SK-N-SH (cell line): ENCODE measurements at regions not wholly inside any gene's neighbourhood (a gene's known extent, or its start where the extent isn't known, plus 50 kb on each side); places are given as distances from the start of the nearest gene placed in this dataset.

Source experiments
- CTCF ChIA-PET: fragments of 300-600, 350-600 bp; formaldehyde crosslinking; extraction: SDS; loops from one replicate; lab custom pipeline; 2021; lab: Yijun Ruan, JAX
- POLR2A ChIA-PET: fragments of 350-600 bp; sonication (Branson Sonifier 250); formaldehyde crosslinking; extraction: SDS; loops from one replicate; lab custom pipeline; 2020; ENCODE audit warnings: antibody characterized with exemption, inconsistent platforms; lab: Yijun Ruan, JAX
- DNase-seq: peaks from one replicate; pipeline ENCODE4 v3.0.0; 2012
- H2AFZ ChIP-seq: fragments of 200-600 bp; sonication (generic); 2 replicates; pipeline ENCODE4 v1.8.1; 2016; ENCODE audit warnings: antibody characterized with exemption, mild to moderate bottlenecking, low read depth
- H3F3A ChIP-seq: fragments of 200-600 bp; sonication (generic); replicated peaks from 2 replicates; pipeline ENCODE3; 2016; ENCODE audit warnings: antibody characterized with exemption, mild to moderate bottlenecking; ENCODE audit not compliant: insufficient read depth
- H3K27ac ChIP-seq, 2 experiments: fragments of 200-500 bp in 1 of 2; fragments of 200-600 bp in 1 of 2; sonication (Bioruptor generic) in 1 of 2; sonication (generic), shearing (Covaris generic) in 1 of 2; 2 replicates each; pipeline versions ENCODE4 v1.5.1 to v1.6.1; 2014 to 2016; ENCODE audit warnings: low read depth in 2 of 2, inconsistent platforms in 1 of 2, low read length in 1 of 2, mild to moderate bottlenecking in 1 of 2, mixed read lengths in 1 of 2
- H3K27me3 ChIP-seq: fragments of 200-600 bp; sonication (generic), shearing (Covaris generic); 2 replicates; pipeline ENCODE4 v1.6.1; 2016; ENCODE audit warnings: mixed run types; ENCODE audit not compliant: insufficient read depth
- H3K36me3 ChIP-seq, 2 experiments: fragments of 200-500 bp in 1 of 2; fragments of 200-600 bp in 1 of 2; sonication (Bioruptor generic) in 1 of 2; sonication (generic) in 1 of 2; replicated peaks in 1 of 2; 2 replicates each; pipeline versions ENCODE3 to v1.5.1; 2014 to 2016; ENCODE audit warnings: low read length in 1 of 2, mild to moderate bottlenecking in 1 of 2; ENCODE audit not compliant: insufficient read depth in 2 of 2, control insufficient read depth in 1 of 2
- H3K4me1 ChIP-seq, 2 experiments: fragments of 200-500 bp in 1 of 2; fragments of 200-600 bp in 1 of 2; sonication (Bioruptor generic) in 1 of 2; sonication (generic), shearing (Covaris generic) in 1 of 2; 2 replicates each; pipeline versions ENCODE4 v1.5.1 to v1.6.1; 2014 to 2016; ENCODE audit warnings: low read depth in 1 of 2, low read length in 1 of 2, mixed run types in 1 of 2; ENCODE audit not compliant: insufficient read depth in 2 of 2, control insufficient read depth in 1 of 2
- H3K4me2 ChIP-seq: fragments of 200-600 bp; sonication (generic), shearing (Covaris generic); 2 replicates; pipeline ENCODE4 v1.6.1; 2017; ENCODE audit warnings: mixed run types
- H3K4me3 ChIP-seq, 2 experiments: fragments of 200-500 bp in 1 of 2; fragments of 200-600 bp in 1 of 2; sonication (Bioruptor generic) in 1 of 2; sonication (generic), shearing (Covaris generic) in 1 of 2; 2 replicates each; pipeline versions ENCODE4 v1.5.1 to v1.8.1; 2014 to 2016; ENCODE audit warnings: low read depth in 2 of 2, inconsistent platforms in 1 of 2, low read length in 1 of 2, mild to moderate bottlenecking in 1 of 2, mixed read lengths in 1 of 2, moderate library complexity in 1 of 2
- H3K79me2 ChIP-seq: fragments of 200-600 bp; sonication (generic); 2 replicates; pipeline ENCODE4 v1.8.1; 2017; ENCODE audit warnings: mild to moderate bottlenecking; ENCODE audit not compliant: insufficient read depth
- H3K9ac ChIP-seq: fragments of 200-600 bp; sonication (generic); 2 replicates; pipeline ENCODE4 v1.6.1; 2017; ENCODE audit warnings: mixed run types
- H3K9me2 ChIP-seq: fragments of 200-600 bp; sonication (generic); 2 replicates; pipeline ENCODE4 v1.6.1; 2017; ENCODE audit warnings: mixed run types
- H3K9me3 ChIP-seq: fragments of 200-600 bp; sonication (generic); 2 replicates; pipeline ENCODE4 v1.6.1; 2017; ENCODE audit warnings: mixed run types, mild to moderate bottlenecking, moderate library complexity
- H4K20me1 ChIP-seq: fragments of 200-600 bp; sonication (generic); 2 replicates; pipeline ENCODE4 v1.6.1; 2017; ENCODE audit warnings: mild to moderate bottlenecking, mixed run types; ENCODE audit not compliant: insufficient read depth
- CHD2 ChIP-seq: fragments of 150-350 bp; IDR thresholded peaks from 2 replicates; pipeline ENCODE4 v1.6.1; 2018; ENCODE audit warnings: low read length; ENCODE audit not compliant: partially characterized antibody
- CTCF ChIP-seq: fragments of 200-600 bp; sonication (generic); IDR thresholded peaks from 2 replicates; pipeline ENCODE4 v1.6.1; 2017; ENCODE audit warnings: antibody characterized with exemption, mild to moderate bottlenecking, moderate library complexity
- ELF1 ChIP-seq: IDR thresholded peaks from 2 replicates; pipeline ENCODE4 v1.4.0; 2012
- EP300 ChIP-seq, 2 experiments: IDR thresholded peaks; 2 replicates each; pipeline versions ENCODE4 v1.4.0 to v1.6.1; 2012; ENCODE audit warnings: borderline replicate concordance in 1 of 2, low read depth in 1 of 2, low read length in 1 of 2
- EZH2phosphoT487 ChIP-seq: fragments of 200-600 bp; sonication (generic); IDR thresholded peaks from 2 replicates; pipeline ENCODE4 v1.6.1; 2017; ENCODE audit warnings: low read depth, mixed run types, mild to moderate bottlenecking, antibody characterized with exemption, moderate library complexity, borderline replicate concordance
- FOSL2 ChIP-seq: IDR thresholded peaks from 2 replicates; pipeline ENCODE4 v1.4.0; 2012; ENCODE audit warnings: low read depth, mild to moderate bottlenecking, moderate library complexity, borderline replicate concordance
- FOXJ3 ChIP-seq: sonication (generic); formaldehyde crosslinking; IDR thresholded peaks from 2 replicates; pipeline ENCODE4 v1.5.1; 2020; ENCODE audit warnings: mild to moderate bottlenecking, missing genetic modification reagents
- FOXM1 ChIP-seq: IDR thresholded peaks from 2 replicates; pipeline ENCODE4 v1.4.0; 2012; ENCODE audit warnings: low read depth, mild to moderate bottlenecking
- GABPA ChIP-seq: IDR thresholded peaks from 2 replicates; pipeline ENCODE4 v1.4.0; 2012; ENCODE audit warnings: low read depth, mild to moderate bottlenecking
- GATA2 ChIP-seq: sonication (generic); formaldehyde crosslinking; IDR thresholded peaks from 2 replicates; pipeline ENCODE4 v1.5.0; 2020; ENCODE audit warnings: mild to moderate bottlenecking, missing genetic modification reagents
- IRF3 ChIP-seq: fragments of 150-350 bp; IDR thresholded peaks from 2 replicates; pipeline ENCODE4 v1.6.1; 2016; ENCODE audit warnings: mild to moderate bottlenecking, low read depth, low read length
- JUND ChIP-seq: IDR thresholded peaks from 2 replicates; pipeline ENCODE4 v1.4.0; 2012
- MEF2A ChIP-seq: IDR thresholded peaks from 2 replicates; pipeline ENCODE4 v1.4.0; 2012; ENCODE audit warnings: low read depth, borderline replicate concordance
- MXI1 ChIP-seq: IDR thresholded peaks from 2 replicates; pipeline ENCODE4 v1.6.1; 2012; ENCODE audit warnings: mild to moderate bottlenecking, low read depth, low read length, improper control_type of control experiment
- NFIC ChIP-seq: IDR thresholded peaks from 2 replicates; pipeline ENCODE4 v1.4.0; 2012; ENCODE audit warnings: borderline replicate concordance
- NRF1 ChIP-seq: IDR thresholded peaks from 2 replicates; pipeline ENCODE4 v1.6.1; 2012; ENCODE audit warnings: low read depth, mild to moderate bottlenecking, low read length
- PBX3 ChIP-seq: IDR thresholded peaks from 2 replicates; pipeline ENCODE4; 2012
- POLR2AphosphoS5 ChIP-seq: IDR thresholded peaks from 2 replicates; pipeline ENCODE4 v1.6.1; 2012; ENCODE audit warnings: low read depth, low read length
- RAD21 ChIP-seq: IDR thresholded peaks from 2 replicates; pipeline ENCODE4 v1.6.1; 2012; ENCODE audit warnings: mild to moderate bottlenecking, low read length
- RCOR1 ChIP-seq: fragments of 150-350 bp; IDR thresholded peaks from 2 replicates; pipeline ENCODE4 v1.6.1; 2017; ENCODE audit warnings: antibody characterized with exemption, low read length
- RFX5 ChIP-seq: IDR thresholded peaks from 2 replicates; pipeline ENCODE4 v1.6.1; 2012; ENCODE audit warnings: mild to moderate bottlenecking, improper control_type of control experiment, low read length
- RXRA ChIP-seq: IDR thresholded peaks from 2 replicates; pipeline ENCODE4 v1.4.0; 2012; ENCODE audit warnings: low read depth, mild to moderate bottlenecking, borderline replicate concordance
- SIN3A ChIP-seq: IDR thresholded peaks from 2 replicates; pipeline ENCODE4 v1.6.1; 2012; ENCODE audit warnings: low read depth, mild to moderate bottlenecking, low read length, moderate library complexity, borderline replicate concordance
- SMC3 ChIP-seq: IDR thresholded peaks from 2 replicates; pipeline ENCODE4 v1.6.1; 2012; ENCODE audit warnings: low read depth, low read length, improper control_type of control experiment
- TAF1 ChIP-seq: IDR thresholded peaks from 2 replicates; pipeline ENCODE4 v1.6.1; 2012; ENCODE audit warnings: low read depth, mild to moderate bottlenecking, low read length, moderate library complexity, borderline replicate concordance
- TCF12 ChIP-seq: IDR thresholded peaks from 2 replicates; pipeline ENCODE4 v1.4.0; 2012
- TEAD4 ChIP-seq: IDR thresholded peaks from 2 replicates; pipeline ENCODE4 v1.4.0; 2012; ENCODE audit warnings: mild to moderate bottlenecking, borderline replicate concordance; ENCODE audit not compliant: insufficient read depth
- USF1 ChIP-seq: IDR thresholded peaks from 2 replicates; pipeline ENCODE4 v1.4.0; 2012; ENCODE audit warnings: low read depth, borderline replicate concordance
- USF2 ChIP-seq: fragments of 150-350 bp; IDR thresholded peaks from 2 replicates; pipeline ENCODE4 v1.6.1; 2017; ENCODE audit warnings: antibody characterized with exemption, low read length, low read depth, borderline replicate concordance
- YY1 ChIP-seq: IDR thresholded peaks from 2 replicates; pipeline ENCODE4 v1.4.0; 2012; ENCODE audit warnings: low read depth, mild to moderate bottlenecking
- WGBS: methylation state at CpG from one replicate; pipeline ENCODE4 v1.1.6; 2017; ENCODE audit warnings: low lambda C conversion rate; 5-methylcytosine and 5-hydroxymethylcytosine counted together

- Histone ChIP-seq H4K20me1 (no peaks in the 10 kb centered on the region), H3K79me2 (no peaks in the 10 kb centered on the region), H3F3A (no peaks in the 10 kb centered on the region), H3K4me1 (peaks cover 0 to 31% of the 10 kb centered on the region in 2 experiments; a peak in 2 of 4 replicates), H3K9me3 (no peaks in the 10 kb centered on the region), H3K27ac (peak overlapping the region in 1 of 2 experiments; percentile 69; a peak in 1 of 4 replicates), H3K9me2 (no peaks in the 10 kb centered on the region), H3K27me3 (no peaks in the 10 kb centered on the region), H3K36me3 (no peaks in the 10 kb centered on the region), H2AFZ (no peak overlapping the region), H3K4me2 (no peak overlapping the region), H3K9ac (no peak overlapping the region), H3K4me3 (no peak overlapping the region)
- ChIA-PET CTCF (interaction anchor here (1.5 to 1.6 kb wide), 2 partner anchors 11 to 111 kb away, joined by 3 to 4 read pairs; no protein-coding TSS in a partner anchor), POLR2A (no interaction called here)
- WGBS, result 2% methylated on average over 10 of the region's 10 CpGs
- peak; percentile 43 for DNase-seq
- TF ChIP-seq ELF1, result no peak
- TF ChIP-seq CTCF, result no peak
- no peak for TF ChIP-seq SMC3
- no peak for TF ChIP-seq GABPA
- TF ChIP-seq CHD2, result peak; percentile 51
- TF ChIP-seq IRF3, result no peak
- TF ChIP-seq FOSL2, result no peak
- peak; percentile 82 for TF ChIP-seq GATA2 (CRISPR knock-in tag)
- TF ChIP-seq TAF1, result no peak
- TF ChIP-seq USF1, result no peak
- TF ChIP-seq PBX3, result no peak
- no peak for TF ChIP-seq YY1
- peak; percentile 84 for TF ChIP-seq FOXJ3 (CRISPR knock-in tag)
- TF ChIP-seq MXI1, result no peak
- TF ChIP-seq RCOR1, result peak; percentile 86; the same call in 1 of the 2 replicates
- no peak for TF ChIP-seq JUND
- TF ChIP-seq NRF1, result no peak
- TF ChIP-seq RXRA, result no peak
- TF ChIP-seq EZH2phosphoT487, result no peak
- no peak for TF ChIP-seq SIN3A
- no peak for TF ChIP-seq TEAD4
- TF ChIP-seq TCF12, result peak; percentile 9; the same call in 1 of the 2 replicates
- peak in 1 of 2 experiments; percentile 79; a peak in 2 of 4 replicates for TF ChIP-seq EP300 (IDR thresholded peaks at IDR 0.05; ENCODE audit: borderline replicate concordance in 1 of 2, low read depth in 1 of 2, low read length in 1 of 2)
- no peak for TF ChIP-seq RAD21
- no peak for TF ChIP-seq NFIC
- no peak for TF ChIP-seq RFX5
- TF ChIP-seq MEF2A, result no peak
- no peak for TF ChIP-seq FOXM1
- no peak for TF ChIP-seq USF2
- no peak for TF ChIP-seq POLR2AphosphoS5
Measured at GRCh38 chr16:9409560-9410493, 318.4 kb downstream of the HAPSTR1 start.
